Glutamatergic neuron (in vitro differentiated cells): ENCODE measurements at regions not wholly inside any gene's neighbourhood (a gene's known extent, or its start where the extent isn't known, plus 50 kb on each side); places are given as distances from the start of the nearest gene placed in this dataset.

Experiments
- DNase-seq: peaks from one replicate; pipeline ENCODE4 v3.0.0; 2022
- H3K27ac Mint-ChIP-seq: one replicate; pipeline ENCODE4 v1.8.0; 2020; ENCODE audit warnings: mild to moderate bottlenecking, mixed read lengths, inconsistent platforms; ENCODE audit not compliant: unreplicated experiment
- H3K27me3 Mint-ChIP-seq: one replicate; pipeline ENCODE4 v1.8.0; 2020; ENCODE audit warnings: mild to moderate bottlenecking, moderate library complexity, mixed read lengths, inconsistent platforms; ENCODE audit not compliant: unreplicated experiment
- H3K36me3 Mint-ChIP-seq: one replicate; pipeline ENCODE4 v1.8.0; 2020; ENCODE audit warnings: mild to moderate bottlenecking, mixed read lengths, inconsistent platforms; ENCODE audit not compliant: unreplicated experiment
- H3K4me1 Mint-ChIP-seq: one replicate; pipeline ENCODE4 v1.8.0; 2020; ENCODE audit warnings: mild to moderate bottlenecking, low read depth, mixed read lengths, inconsistent platforms; ENCODE audit not compliant: unreplicated experiment
- H3K4me3 Mint-ChIP-seq: one replicate; pipeline ENCODE4 v1.8.0; 2020; ENCODE audit warnings: mild to moderate bottlenecking, mixed read lengths, inconsistent platforms; ENCODE audit not compliant: unreplicated experiment
- H3K9me3 Mint-ChIP-seq: one replicate; pipeline ENCODE4 v1.8.0; 2020; ENCODE audit warnings: mild to moderate bottlenecking, moderate library complexity, mixed read lengths, inconsistent platforms; ENCODE audit not compliant: unreplicated experiment
- TF ChIP-seq, protein P1 (sequence below): fragments of 200-600 bp; sonication (generic); IDR thresholded peaks from one replicate; pipeline ENCODE4 v1.5.0; 2021; ENCODE audit not compliant: partially characterized antibody, unreplicated experiment

- no peaks in the 10 kb centered on the region for H3K4me1 Mint-ChIP-seq
- no peak overlapping the region for H3K27ac Mint-ChIP-seq
- peaks cover 4% of the 10 kb centered on the region for H3K9me3 Mint-ChIP-seq
- peaks cover 2% of the 10 kb centered on the region for H3K27me3 Mint-ChIP-seq
- H3K4me3 Mint-ChIP-seq = no peak overlapping the region
- DNase-seq = no peak
- peaks cover 5% of the 10 kb centered on the region for H3K36me3 Mint-ChIP-seq
- TF ChIP-seq, protein P1, sequence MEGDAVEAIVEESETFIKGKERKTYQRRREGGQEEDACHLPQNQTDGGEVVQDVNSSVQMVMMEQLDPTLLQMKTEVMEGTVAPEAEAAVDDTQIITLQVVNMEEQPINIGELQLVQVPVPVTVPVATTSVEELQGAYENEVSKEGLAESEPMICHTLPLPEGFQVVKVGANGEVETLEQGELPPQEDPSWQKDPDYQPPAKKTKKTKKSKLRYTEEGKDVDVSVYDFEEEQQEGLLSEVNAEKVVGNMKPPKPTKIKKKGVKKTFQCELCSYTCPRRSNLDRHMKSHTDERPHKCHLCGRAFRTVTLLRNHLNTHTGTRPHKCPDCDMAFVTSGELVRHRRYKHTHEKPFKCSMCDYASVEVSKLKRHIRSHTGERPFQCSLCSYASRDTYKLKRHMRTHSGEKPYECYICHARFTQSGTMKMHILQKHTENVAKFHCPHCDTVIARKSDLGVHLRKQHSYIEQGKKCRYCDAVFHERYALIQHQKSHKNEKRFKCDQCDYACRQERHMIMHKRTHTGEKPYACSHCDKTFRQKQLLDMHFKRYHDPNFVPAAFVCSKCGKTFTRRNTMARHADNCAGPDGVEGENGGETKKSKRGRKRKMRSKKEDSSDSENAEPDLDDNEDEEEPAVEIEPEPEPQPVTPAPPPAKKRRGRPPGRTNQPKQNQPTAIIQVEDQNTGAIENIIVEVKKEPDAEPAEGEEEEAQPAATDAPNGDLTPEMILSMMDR = no peak
Observed at GRCh38 chr21:32216293-32216692, 62.6 kb downstream of the MIS18A start.

GRCh38 chr21:32215306-32215685, 63.6 kb downstream of the MIS18A start:
- DNase-seq = no peak
- Mint-ChIP-seq H3K4me1 (no peaks in the 10 kb centered on the region), H3K9me3 (peaks cover 5% of the 10 kb centered on the region), H3K27me3 (peaks cover 2% of the 10 kb centered on the region), H3K36me3 (no peaks in the 10 kb centered on the region), H3K4me3 (no peak overlapping the region), H3K27ac (no peak overlapping the region)
- TF ChIP-seq, protein P1 = no peak

DNA sequence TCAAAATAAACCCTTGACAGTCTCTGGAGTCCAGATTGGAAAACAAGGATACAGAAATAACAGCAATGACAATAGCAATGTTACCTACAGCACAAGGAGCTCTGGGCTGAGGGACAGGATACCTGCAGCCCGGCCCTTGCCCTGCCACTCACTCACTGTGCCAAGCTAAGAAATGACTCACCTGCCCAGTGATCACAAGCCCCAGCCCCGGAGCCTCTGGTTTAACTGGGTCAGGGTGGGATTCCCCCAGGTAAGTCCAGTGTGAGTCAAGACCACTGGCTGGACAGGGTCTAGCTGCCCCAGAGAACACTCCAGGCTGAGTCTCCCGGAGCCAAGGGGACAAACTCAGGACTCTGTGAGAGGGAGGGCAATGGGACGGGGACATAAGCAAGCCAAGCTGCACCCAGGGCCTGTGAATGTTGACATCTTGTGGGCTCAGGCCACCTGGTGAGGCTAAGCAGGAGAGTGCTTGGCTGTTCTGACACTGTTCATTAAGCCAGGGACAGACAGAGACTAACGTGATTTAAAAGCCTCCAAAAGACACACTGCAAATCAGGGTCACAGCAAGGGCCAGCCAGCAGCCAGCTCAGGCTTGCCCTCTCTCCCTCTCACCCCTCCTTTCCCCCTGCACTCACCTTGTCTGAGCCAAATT, 64.1 kb downstream of the MIS18A start:
- H3K27ac Mint-ChIP-seq = no peak overlapping the region
- H3K27me3 Mint-ChIP-seq = peaks cover 2% of the 10 kb centered on the region
- TF ChIP-seq, protein P1 = no peak
- DNase-seq = no peak
- peaks cover 5% of the 10 kb centered on the region for H3K9me3 Mint-ChIP-seq
- no peaks in the 10 kb centered on the region for H3K4me1 Mint-ChIP-seq
- H3K4me3 Mint-ChIP-seq = no peak overlapping the region
- H3K36me3 Mint-ChIP-seq = no peaks in the 10 kb centered on the region

- H3K4me1 Mint-ChIP-seq = no peaks in the 10 kb centered on the region
- H3K9me3 Mint-ChIP-seq = peaks cover 3% of the 10 kb centered on the region
- no peak for DNase-seq
- H3K36me3 Mint-ChIP-seq = no peaks in the 10 kb centered on the region
- no peak overlapping the region for H3K27ac Mint-ChIP-seq
- peaks cover 3% of the 10 kb centered on the region for H3K27me3 Mint-ChIP-seq
- TF ChIP-seq, protein P1 = no peak
- no peak overlapping the region for H3K4me3 Mint-ChIP-seq
Observed at GRCh38 chr21:32212116-32212515, 66.7 kb downstream of the MIS18A start.

GRCh38 chr21:32211306-32211705, 67.5 kb downstream of the MIS18A start:
- H3K4me3 Mint-ChIP-seq = no peak overlapping the region
- DNase-seq = no peak
- H3K36me3 Mint-ChIP-seq = no peaks in the 10 kb centered on the region
- no peaks in the 10 kb centered on the region for H3K4me1 Mint-ChIP-seq
- peaks cover 3% of the 10 kb centered on the region for H3K9me3 Mint-ChIP-seq
- peaks cover 3% of the 10 kb centered on the region for H3K27me3 Mint-ChIP-seq
- TF ChIP-seq, protein P1 = no peak
- no peak overlapping the region for H3K27ac Mint-ChIP-seq
